Neuronal stem cell (in vitro differentiated cells): ENCODE measurements at regions not wholly inside any gene's neighbourhood (a gene's known extent, or its start where the extent isn't known, plus 50 kb on each side); places are given as distances from the start of the nearest gene placed in this dataset.

Source experiments
- DNase-seq: peaks from one replicate; pipeline ENCODE4 v3.0.0-alpha.2; 2013; ENCODE audit warnings: low spot score
- H2AFZ ChIP-seq: one replicate; pipeline ENCODE4 v1.6.1; 2013; ENCODE audit warnings: mild to moderate bottlenecking, low read length, inconsistent platforms
- H2AK5ac ChIP-seq: 2 replicates; pipeline ENCODE4 v1.6.1; 2013; ENCODE audit warnings: low read depth, mild to moderate bottlenecking, inconsistent platforms, low read length, moderate library complexity, mixed read lengths
- H2BK120ac ChIP-seq: 2 replicates; pipeline ENCODE4 v1.6.1; 2013; ENCODE audit warnings: low read depth, mild to moderate bottlenecking, inconsistent platforms, low read length, moderate library complexity, mixed read lengths
- H2BK12ac ChIP-seq: one replicate; pipeline ENCODE4 v1.6.1; 2013; ENCODE audit warnings: low read length, inconsistent platforms
- H2BK15ac ChIP-seq: 2 replicates; pipeline ENCODE4 v1.6.1; 2013; ENCODE audit warnings: mild to moderate bottlenecking, low read length, inconsistent platforms, mixed read lengths
- H2BK5ac ChIP-seq: one replicate; pipeline ENCODE4 v1.6.1; 2013; ENCODE audit warnings: inconsistent platforms, mild to moderate bottlenecking, low read length, moderate library complexity
- H3K14ac ChIP-seq: one replicate; pipeline ENCODE4 v1.6.1; 2013; ENCODE audit warnings: low read length, inconsistent platforms
- H3K18ac ChIP-seq: 2 replicates; pipeline ENCODE4 v1.6.1; 2013; ENCODE audit warnings: low read length, inconsistent platforms
- H3K23ac ChIP-seq: 2 replicates; pipeline ENCODE4 v1.6.1; 2013; ENCODE audit warnings: low read depth, mild to moderate bottlenecking, mixed read lengths, low read length, inconsistent platforms; ENCODE audit not compliant: poor library complexity
- H3K27ac ChIP-seq: replicated peaks from 3 replicates; pipeline ENCODE4 v1.5.1; 2013; ENCODE audit warnings: low read length, inconsistent platforms
- H3K27me3 ChIP-seq, 3 experiments: 2 replicates each; pipeline ENCODE4 v1.6.1; 2013; ENCODE audit warnings: low read length in 3 of 3, mild to moderate bottlenecking in 2 of 3, inconsistent platforms in 1 of 3, low read depth in 1 of 3, mixed read lengths in 1 of 3, moderate library complexity in 1 of 3; ENCODE audit not compliant: control insufficient read depth in 3 of 3, insufficient read depth in 3 of 3
- H3K36me3 ChIP-seq, 2 donors: replicated peaks in 1 of 2; 2 replicates each; pipeline ENCODE4 v1.6.1; 2013; ENCODE audit warnings: low read length in 2 of 2; ENCODE audit not compliant: control insufficient read depth in 2 of 2, insufficient read depth in 2 of 2
- H3K4ac ChIP-seq: 2 replicates; pipeline ENCODE4 v1.6.1; 2013; ENCODE audit warnings: inconsistent platforms, mild to moderate bottlenecking, low read length, moderate library complexity
- H3K4me1 ChIP-seq, 2 donors: 1 replicate in 1 of 2; 2 replicates in 1 of 2; pipeline ENCODE4 v1.6.1; 2013; ENCODE audit warnings: low read length in 2 of 2, low read depth in 1 of 2; ENCODE audit not compliant: control insufficient read depth in 2 of 2, insufficient read depth in 1 of 2
- H3K4me2 ChIP-seq: one replicate; pipeline ENCODE4 v1.6.1; 2013; ENCODE audit warnings: mild to moderate bottlenecking, low read length, inconsistent platforms; ENCODE audit not compliant: insufficient read depth, poor library complexity, severe bottlenecking
- H3K4me3 ChIP-seq, 2 donors: 2 replicates each; pipeline ENCODE4 v1.5.1; 2013; ENCODE audit warnings: low read length in 2 of 2, mild to moderate bottlenecking in 2 of 2, inconsistent platforms in 1 of 2, moderate library complexity in 1 of 2
- H3K79me1 ChIP-seq: one replicate; pipeline ENCODE4 v1.6.1; 2013; ENCODE audit warnings: low read depth, mild to moderate bottlenecking, inconsistent platforms, low read length, moderate library complexity
- H3K9ac ChIP-seq: one replicate; pipeline ENCODE4 v1.6.1; 2013; ENCODE audit warnings: mild to moderate bottlenecking, low read depth, low read length, inconsistent platforms; ENCODE audit not compliant: poor library complexity
- H3K9me3 ChIP-seq, 2 donors: replicated peaks in 1 of 2; 2 replicates each; pipeline versions ENCODE3 to v1.6.1; 2013; ENCODE audit warnings: low read length in 2 of 2, mild to moderate bottlenecking in 2 of 2, inconsistent platforms in 1 of 2, low read depth in 1 of 2, mixed read lengths in 1 of 2, moderate library complexity in 1 of 2; ENCODE audit not compliant: control insufficient read depth in 2 of 2, insufficient read depth in 1 of 2
- H4K8ac ChIP-seq: one replicate; pipeline ENCODE4 v1.6.1; 2013; ENCODE audit warnings: low read depth, mild to moderate bottlenecking, inconsistent platforms, low read length, moderate library complexity
- H4K91ac ChIP-seq: one replicate; pipeline ENCODE4 v1.6.1; 2013; ENCODE audit warnings: low read length, low read depth, mild to moderate bottlenecking, inconsistent platforms; ENCODE audit not compliant: poor library complexity
- WGBS, 2 donors: extraction: QIAGEN DNeasy Blood & Tissue Kit; methylation state at CpG; one replicate each; pipeline ENCODE4 v1.1.7; 2013; ENCODE audit warnings: missing lambda C conversion rate in 2 of 2, mixed read lengths in 1 of 2; ENCODE audit not compliant: insufficient read length in 2 of 2, insufficient replicate concordance in 1 of 2; ENCODE audit errors: extremely low coverage in 2 of 2; 5-methylcytosine and 5-hydroxymethylcytosine counted together

DNA sequence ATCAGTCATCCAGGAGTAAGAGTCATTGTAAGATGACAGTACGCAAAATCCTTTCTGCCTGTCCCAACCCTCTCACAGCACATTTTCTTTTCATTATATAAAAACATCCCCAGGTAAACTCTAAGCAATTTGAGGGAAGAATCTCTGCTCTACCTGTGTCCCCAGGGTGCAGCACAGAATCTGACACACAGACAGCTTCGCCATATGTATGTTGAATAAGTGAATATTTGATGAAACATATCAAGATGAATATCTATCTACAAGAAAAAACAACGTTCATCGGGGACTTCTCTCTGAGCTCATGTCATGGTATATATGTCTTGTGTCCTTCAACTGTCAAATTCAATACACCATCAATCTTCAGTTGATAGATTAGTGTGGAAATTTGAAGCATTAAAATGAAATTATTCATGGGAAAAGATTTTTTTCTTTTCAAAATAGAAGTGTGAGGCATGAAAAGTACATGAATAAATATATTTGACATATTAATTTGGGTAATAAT is 94.5 kb upstream of the KYNU start:
- Histone ChIP-seq H3K36me3 (no peaks in the 10 kb centered on the region), H3K4me3 (no peak overlapping the region), H2BK5ac (no peak overlapping the region), H2BK12ac (no peak overlapping the region), H3K23ac (no peak overlapping the region), H2AFZ (no peak overlapping the region), H3K4me1 (no peaks in the 10 kb centered on the region), H3K27ac (no peak overlapping the region), H3K27me3 (no peaks in the 10 kb centered on the region), H3K9ac (no peak overlapping the region), H4K91ac (no peak overlapping the region), H3K14ac (no peak overlapping the region), H3K9me3 (no peaks in the 10 kb centered on the region), H3K4me2 (no peak overlapping the region), H3K18ac (no peak overlapping the region), H2BK120ac (no peak overlapping the region), H2AK5ac (no peak overlapping the region), H3K4ac (no peak overlapping the region), H3K79me1 (no peaks in the 10 kb centered on the region), H4K8ac (no peak overlapping the region), H2BK15ac (no peak overlapping the region)
- no peak for DNase-seq
- WGBS, 2 donors = no CpG with 5 or more reads among the region's 4 CpGs

GRCh38 chr2:142781146-142781545 is 96.3 kb upstream of the KYNU start:
- Histone ChIP-seq H2BK120ac (no peak overlapping the region), H2BK12ac (no peak overlapping the region), H3K4ac (no peak overlapping the region), H3K4me3 (no peak overlapping the region), H3K9ac (no peak overlapping the region), H2BK15ac (no peak overlapping the region), H3K79me1 (no peaks in the 10 kb centered on the region), H3K27me3 (peaks cover 0 to 2% (median 0%) of the 10 kb centered on the region in 3 experiments), H2AK5ac (no peak overlapping the region), H3K14ac (no peak overlapping the region), H3K18ac (no peak overlapping the region), H3K9me3 (no peaks in the 10 kb centered on the region), H4K8ac (no peak overlapping the region), H3K23ac (no peak overlapping the region), H3K4me1 (no peaks in the 10 kb centered on the region), H3K4me2 (no peak overlapping the region), H4K91ac (no peak overlapping the region), H2AFZ (no peak overlapping the region), H3K27ac (no peak overlapping the region), H2BK5ac (no peak overlapping the region), H3K36me3 (no peaks in the 10 kb centered on the region)
- DNase-seq = no peak
- no CpG with 5 or more reads among the region's 2 CpGs for WGBS, 2 donors

GRCh38 chr2:142778289-142778688 is 99.2 kb upstream of the KYNU start:
- H3K36me3 ChIP-seq = no peaks in the 10 kb centered on the region
- no peak overlapping the region for H3K18ac ChIP-seq
- DNase-seq = no peak
- no peak overlapping the region for H3K4me3 ChIP-seq
- H2BK12ac ChIP-seq = no peak overlapping the region
- no peak overlapping the region for H3K14ac ChIP-seq
- H2AFZ ChIP-seq = no peak overlapping the region
- no peak overlapping the region for H2BK120ac ChIP-seq
- H3K4me1 ChIP-seq = no peaks in the 10 kb centered on the region
- H4K91ac ChIP-seq = no peak overlapping the region
- no peak overlapping the region for H2AK5ac ChIP-seq
- no peak overlapping the region for H3K27ac ChIP-seq
- no peak overlapping the region for H3K23ac ChIP-seq
- no peak overlapping the region for H2BK5ac ChIP-seq
- no peaks in the 10 kb centered on the region for H3K9me3 ChIP-seq
- no peak overlapping the region for H2BK15ac ChIP-seq
- H3K4me2 ChIP-seq = no peak overlapping the region
- H3K79me1 ChIP-seq = no peaks in the 10 kb centered on the region
- no peak overlapping the region for H4K8ac ChIP-seq
- peaks cover 0 to 2% (median 0%) of the 10 kb centered on the region in 3 experiments for H3K27me3 ChIP-seq
- H3K4ac ChIP-seq = no peak overlapping the region
- no CpG with 5 or more reads among the region's 3 CpGs for WGBS, 2 donors
- no peak overlapping the region for H3K9ac ChIP-seq

DNA sequence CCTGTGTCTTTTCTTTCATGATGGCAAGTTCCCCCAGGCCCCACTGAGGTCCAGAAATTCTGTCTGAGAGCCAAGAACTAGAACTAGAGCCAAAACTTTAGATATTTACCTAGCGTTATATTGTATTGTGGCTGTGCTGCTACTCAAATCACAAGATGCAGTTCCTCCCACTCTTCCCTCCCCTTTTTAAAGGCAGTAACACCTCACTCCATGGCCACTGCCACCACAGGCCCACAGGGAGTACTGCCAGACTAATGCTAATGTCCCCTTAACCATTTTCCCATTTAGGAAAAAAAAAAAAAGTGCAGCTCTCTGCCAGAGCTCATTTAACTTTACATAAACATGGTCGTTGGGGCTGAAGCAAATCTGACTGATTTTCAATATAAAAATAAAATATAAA is 99.7 kb upstream of the KYNU start:
- no peak overlapping the region for H3K4ac ChIP-seq
- no peak for DNase-seq
- H3K36me3 ChIP-seq = no peaks in the 10 kb centered on the region
- no peak overlapping the region for H3K9ac ChIP-seq
- H3K4me3 ChIP-seq = no peak overlapping the region
- no peak overlapping the region for H2AFZ ChIP-seq
- H2BK15ac ChIP-seq = no peak overlapping the region
- H2BK12ac ChIP-seq = no peak overlapping the region
- no peak overlapping the region for H4K8ac ChIP-seq
- no peak overlapping the region for H2BK5ac ChIP-seq
- H3K4me1 ChIP-seq = no peaks in the 10 kb centered on the region
- no peaks in the 10 kb centered on the region for H3K9me3 ChIP-seq
- no peak overlapping the region for H3K23ac ChIP-seq
- no CpG with 5 or more reads among the region's 2 CpGs for WGBS, 2 donors
- H3K4me2 ChIP-seq = no peak overlapping the region
- no peak overlapping the region for H4K91ac ChIP-seq
- no peak overlapping the region for H2AK5ac ChIP-seq
- H2BK120ac ChIP-seq = no peak overlapping the region
- no peak overlapping the region for H3K14ac ChIP-seq
- H3K27ac ChIP-seq = no peak overlapping the region
- H3K27me3 ChIP-seq = peaks cover 0 to 2% (median 0%) of the 10 kb centered on the region in 3 experiments
- no peak overlapping the region for H3K18ac ChIP-seq
- no peaks in the 10 kb centered on the region for H3K79me1 ChIP-seq
